ENCODE measurements at regions not wholly inside any gene's neighbourhood (a gene's known extent, or its start where the extent isn't known, plus 50 kb on each side); places are given as distances from the start of the nearest gene placed in this dataset.

- POLR2A ChIA-PET (ENCODE audit: unreplicated experiment): no interaction called here
- Histone ChIP-seq H3K27me3 (ENCODE audit: insufficient read depth, low read depth) (no peaks in the 10 kb centered on the region), H3F3A (ENCODE audit: insufficient read depth, low read depth) (no peaks in the 10 kb centered on the region), H3K79me2 (ENCODE audit: low read depth) (no peaks in the 10 kb centered on the region), H3K4me2 (no peak overlapping the region), H3K4me3 (no peak overlapping the region), H3K9me2 (ENCODE audit: insufficient read depth) (no peaks in the 10 kb centered on the region), H2AFZ (no peak overlapping the region), H3K9me3 (ENCODE audit: insufficient read depth, low read depth) (no peaks in the 10 kb centered on the region), H4K20me1 (ENCODE audit: insufficient read depth) (no peaks in the 10 kb centered on the region), H3K4me1 (replicated peaks; ENCODE audit: insufficient read depth) (no peaks in the 10 kb centered on the region), H3K27ac (no peak overlapping the region), H3K36me3 (ENCODE audit: low read depth) (no peaks in the 10 kb centered on the region)
- DNase-seq: no peak
- no TSS peak for BruUV-seq (replicated peaks)
- intact Hi-C loops (cut with micrococcal nuclease; ENCODE audit: unreplicated experiment): no loop called here
- no peak for TF ChIP-seq EZH2 (IDR thresholded peaks at IDR 0.05; ENCODE audit: low read depth)
- no peak for TF ChIP-seq CTCF (conservative IDR thresholded peaks at IDR 0.05)
- CTCF ChIA-PET: no interaction called here
Observed at GRCh38 chr2:107264184-107264583, 378.2 kb upstream of the ST6GAL2 start.

- H3K4me2 ChIP-seq: no peak overlapping the region
- H4K20me1 ChIP-seq (ENCODE audit: insufficient read depth): no peaks in the 10 kb centered on the region
- POLR2A ChIA-PET (ENCODE audit: unreplicated experiment): no interaction called here
Observed at GRCh38 chr2:107266555-107266954, 380.6 kb upstream of the ST6GAL2 start.

GRCh38 chr2:107267086-107267485 is 381.1 kb upstream of the ST6GAL2 start:
- no peaks in the 10 kb centered on the region for H3K79me2 ChIP-seq (ENCODE audit: low read depth)
- POLR2A ChIA-PET (ENCODE audit: unreplicated experiment): no interaction called here
- intact Hi-C loops (cut with micrococcal nuclease; ENCODE audit: unreplicated experiment): no loop called here

More at GRCh38 chr2:107266555-107266954, 380.6 kb upstream of the ST6GAL2 start:
- H3K4me1 ChIP-seq (replicated peaks; ENCODE audit: insufficient read depth): no peaks in the 10 kb centered on the region
- H3K9me3 ChIP-seq (ENCODE audit: insufficient read depth, low read depth): no peaks in the 10 kb centered on the region
- no peak for DNase-seq
- no peak overlapping the region for H3K27ac ChIP-seq
- CTCF ChIA-PET: no interaction called here
- no TSS peak for BruUV-seq (replicated peaks)
- no peaks in the 10 kb centered on the region for H3K27me3 ChIP-seq (ENCODE audit: insufficient read depth, low read depth)
- H3K79me2 ChIP-seq (ENCODE audit: low read depth): no peaks in the 10 kb centered on the region
- H2AFZ ChIP-seq: no peak overlapping the region
- H3F3A ChIP-seq (ENCODE audit: insufficient read depth, low read depth): no peaks in the 10 kb centered on the region
- no peak for TF ChIP-seq CTCF (conservative IDR thresholded peaks at IDR 0.05)
- no peak for TF ChIP-seq EZH2 (IDR thresholded peaks at IDR 0.05; ENCODE audit: low read depth)
- H3K36me3 ChIP-seq (ENCODE audit: low read depth): no peaks in the 10 kb centered on the region
- intact Hi-C loops (cut with micrococcal nuclease; ENCODE audit: unreplicated experiment): no loop called here
- H3K4me3 ChIP-seq: no peak overlapping the region
- no peaks in the 10 kb centered on the region for H3K9me2 ChIP-seq (ENCODE audit: insufficient read depth)

More at GRCh38 chr2:107267086-107267485, 381.1 kb upstream of the ST6GAL2 start:
- Histone ChIP-seq H3K27ac (no peak overlapping the region), H4K20me1 (ENCODE audit: insufficient read depth) (no peaks in the 10 kb centered on the region), H3K9me3 (ENCODE audit: insufficient read depth, low read depth) (no peaks in the 10 kb centered on the region), H3K4me2 (no peak overlapping the region), H3K36me3 (ENCODE audit: low read depth) (no peaks in the 10 kb centered on the region), H2AFZ (no peak overlapping the region), H3K9me2 (ENCODE audit: insufficient read depth) (no peaks in the 10 kb centered on the region), H3F3A (ENCODE audit: insufficient read depth, low read depth) (no peaks in the 10 kb centered on the region), H3K27me3 (ENCODE audit: insufficient read depth, low read depth) (no peaks in the 10 kb centered on the region), H3K4me1 (replicated peaks; ENCODE audit: insufficient read depth) (no peaks in the 10 kb centered on the region), H3K4me3 (no peak overlapping the region)
- TF ChIP-seq CTCF (conservative IDR thresholded peaks at IDR 0.05): no peak
- no peak for TF ChIP-seq EZH2 (IDR thresholded peaks at IDR 0.05; ENCODE audit: low read depth)
- CTCF ChIA-PET: no interaction called here
- no TSS peak for BruUV-seq (replicated peaks)
- DNase-seq: no peak
